GM23248 (cell line): ENCODE measurements at regions not wholly inside any gene's neighbourhood (a gene's known extent, or its start where the extent isn't known, plus 50 kb on each side); places are given as distances from the start of the nearest gene placed in this dataset.

ENCODE experiments used
- EZH2 ChIP-seq: fragments of 200-600 bp; sonication (generic); IDR thresholded peaks from 2 replicates; pipeline ENCODE4 v1.6.1; 2018; ENCODE audit warnings: antibody characterized with exemption, mild to moderate bottlenecking; ENCODE audit not compliant: insufficient read depth, poor library complexity, severe bottlenecking
- EZH2phosphoT487 ChIP-seq: fragments of 200-600 bp; sonication (generic); IDR thresholded peaks from 2 replicates; pipeline ENCODE4 v1.6.1; 2018; ENCODE audit warnings: antibody characterized with exemption, moderate library complexity, mild to moderate bottlenecking, low read depth; ENCODE audit not compliant: insufficient read depth

DNA sequence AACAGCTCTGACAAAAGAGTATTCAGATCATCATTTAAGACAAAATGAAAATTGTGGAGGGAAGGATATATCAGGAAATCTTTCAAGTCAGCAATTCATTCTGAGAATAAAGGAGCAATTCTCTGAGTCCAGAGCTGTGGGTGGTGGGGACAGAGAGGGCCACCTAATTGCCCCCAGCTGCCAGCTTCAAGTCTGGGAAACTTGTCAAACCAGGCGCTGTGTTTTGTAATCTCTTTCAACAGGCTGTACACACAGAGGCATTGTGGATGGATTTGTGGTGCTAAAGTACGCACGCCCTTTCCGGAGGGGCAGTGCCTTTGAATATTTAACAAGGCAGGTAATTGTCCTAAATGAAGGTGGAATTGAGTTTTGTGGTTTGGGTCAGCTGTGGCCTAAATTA lies 591.1 kb upstream of the BOD1L1 start:
- no peak for TF ChIP-seq EZH2
- no peak for TF ChIP-seq EZH2phosphoT487
